ENCODE measurements at regions not wholly inside any gene's neighbourhood (a gene's known extent, or its start where the extent isn't known, plus 50 kb on each side); places are given as distances from the start of the nearest gene placed in this dataset.

DNA sequence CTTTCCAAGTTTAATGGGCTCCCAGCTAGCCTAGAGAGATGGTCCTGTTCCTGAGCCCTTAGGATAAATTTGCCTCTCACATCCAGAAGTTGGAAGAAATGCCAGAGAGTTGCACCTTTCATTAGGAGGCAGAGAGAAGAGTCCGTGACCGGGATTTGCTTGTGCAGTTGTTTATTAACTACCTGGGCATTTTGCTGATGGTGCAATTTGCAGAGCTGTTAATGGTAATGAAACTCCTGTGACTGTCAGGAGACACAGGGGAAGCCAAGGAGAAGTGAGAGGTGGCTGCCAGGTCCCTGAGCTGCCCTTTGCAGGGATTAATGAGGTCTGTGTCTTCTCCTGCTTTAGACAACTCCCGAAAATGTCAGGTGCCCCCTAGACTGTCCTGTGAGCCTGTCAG lies 69.1 kb upstream of the B3GAT1 start:
- no peak for DNase-seq

DNA sequence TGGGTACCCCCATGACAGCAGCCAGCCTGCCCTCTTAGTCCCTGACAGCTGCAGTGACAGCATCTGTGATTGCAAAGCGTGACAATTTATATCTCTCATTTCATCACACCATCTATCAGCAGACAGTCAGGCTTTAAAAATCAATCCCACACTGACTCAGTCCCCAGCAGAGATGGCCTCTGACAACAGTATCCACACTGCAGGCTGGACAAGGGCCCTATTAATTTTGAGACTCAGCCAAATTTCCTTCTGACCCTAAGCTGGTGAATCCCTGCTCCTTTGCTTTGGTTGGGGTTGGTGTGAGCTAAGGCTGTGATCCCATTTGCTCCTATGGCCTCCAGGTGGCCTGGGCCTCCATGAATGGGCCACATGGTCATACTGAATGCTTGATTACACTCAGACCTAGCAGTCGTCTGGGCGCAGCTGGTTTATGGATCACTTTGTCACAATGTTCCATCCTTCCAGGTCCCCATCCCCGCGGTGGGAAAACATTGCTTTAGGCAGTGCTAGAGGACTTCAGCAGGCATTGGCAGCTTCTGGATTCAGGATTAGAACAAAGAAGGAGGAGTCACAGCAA lies 68.2 kb upstream of the B3GAT1 start:
- no peak for DNase-seq

DNA sequence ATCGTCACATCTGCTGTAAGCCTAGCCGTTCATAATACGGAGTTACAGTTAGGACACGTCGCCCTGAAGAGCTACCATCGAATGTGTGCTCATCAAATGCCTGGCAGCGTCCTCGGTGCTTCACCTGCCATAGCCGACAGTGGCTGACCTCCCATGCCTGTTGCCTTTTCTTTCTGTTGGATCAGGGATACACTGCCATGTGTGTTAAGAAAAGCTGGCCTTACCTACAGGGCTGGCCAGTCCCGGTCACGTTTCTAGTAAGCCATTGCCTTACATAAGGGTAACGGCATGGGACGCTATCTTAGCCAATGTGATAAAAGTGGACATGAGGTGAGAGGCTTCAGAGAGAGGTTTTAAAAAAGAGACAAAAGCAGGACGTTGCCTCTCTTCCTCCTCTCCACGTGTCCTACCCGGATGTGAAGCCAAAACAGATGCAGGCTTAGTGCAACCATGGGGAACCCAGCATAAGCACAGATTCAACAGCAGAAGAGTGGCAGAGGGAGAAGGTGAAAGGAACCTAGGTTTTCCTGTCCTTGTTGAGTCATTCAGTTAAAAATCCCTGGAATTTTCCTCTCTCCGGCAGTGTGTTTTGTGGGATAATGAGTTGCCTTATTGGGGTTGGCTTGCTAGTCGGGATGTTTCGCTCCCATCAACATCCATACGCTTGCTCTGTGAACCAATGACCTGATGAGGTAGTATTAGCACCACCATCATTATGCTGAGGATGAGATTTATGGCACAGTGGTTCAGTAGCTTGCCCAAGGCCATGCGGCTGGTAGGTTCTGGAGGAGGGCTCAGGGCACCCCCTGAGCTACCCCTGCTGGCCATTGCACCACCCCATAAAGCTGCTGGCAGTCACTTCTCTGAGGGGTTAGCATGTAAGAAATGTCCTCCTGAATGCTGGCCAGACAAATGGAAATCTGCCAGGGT lies 67.4 kb upstream of the B3GAT1 start:
- DNase-seq = no peak

DNA sequence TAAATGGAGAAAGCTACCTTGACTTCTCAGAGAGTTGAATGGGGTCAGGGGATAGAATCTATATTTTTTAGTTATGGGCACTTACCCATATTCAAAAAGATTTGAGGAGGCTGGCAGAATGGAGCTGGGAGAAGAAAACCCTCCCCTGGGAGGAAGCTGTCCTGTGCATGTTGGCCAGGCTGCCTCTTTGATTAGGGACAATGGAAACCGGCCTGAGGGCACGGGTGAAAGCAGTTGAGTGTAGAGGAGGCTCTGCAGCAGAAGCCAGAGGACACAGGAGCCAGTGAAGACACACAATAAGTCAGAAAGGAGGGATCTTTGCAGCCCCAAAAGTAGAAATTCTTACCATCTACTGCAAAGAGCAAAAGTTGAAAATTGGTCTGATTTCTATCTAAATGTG lies 66.6 kb upstream of the B3GAT1 start:
- no peak for DNase-seq

DNA sequence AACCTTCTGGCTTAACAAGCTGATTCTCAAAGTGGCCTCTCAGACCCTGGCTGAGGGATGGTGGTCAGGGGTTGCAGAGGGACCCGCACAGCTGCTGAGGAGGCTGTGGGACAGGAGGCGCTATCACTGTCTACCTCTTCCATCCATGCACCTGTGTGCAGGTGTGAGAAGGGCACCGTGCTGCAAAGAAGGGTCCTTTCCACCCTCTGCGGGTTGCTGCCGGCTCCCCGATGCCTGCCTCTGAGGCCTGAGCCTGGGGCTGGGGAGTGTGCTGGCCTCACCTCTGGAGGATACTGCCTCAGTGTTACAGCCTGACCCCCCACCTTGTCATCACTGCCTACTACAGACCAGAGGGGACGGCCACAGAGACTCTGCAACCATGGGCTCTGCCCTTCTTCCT lies 66.1 kb upstream of the B3GAT1 start:
- DNase-seq = no peak

DNA sequence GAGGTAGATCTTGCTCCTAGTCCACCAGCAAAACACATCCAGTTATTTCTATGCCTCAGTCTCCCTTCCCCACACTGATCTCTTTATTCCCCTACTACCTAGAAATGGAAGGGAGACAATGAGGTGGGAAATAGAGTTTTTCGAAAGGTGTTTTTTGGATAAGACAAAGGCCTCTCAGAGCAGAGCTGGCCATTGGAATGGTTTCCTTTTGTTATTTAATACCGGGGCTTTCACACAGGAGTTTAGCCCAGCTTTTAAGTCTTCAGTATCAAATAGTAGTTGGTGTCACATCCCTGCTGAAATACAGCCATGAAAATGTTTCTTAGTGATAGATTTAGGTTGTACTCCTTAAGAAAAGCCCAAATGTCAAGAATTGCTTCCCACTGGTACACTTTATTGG lies 65.4 kb upstream of the B3GAT1 start:
- no peak for DNase-seq

DNA sequence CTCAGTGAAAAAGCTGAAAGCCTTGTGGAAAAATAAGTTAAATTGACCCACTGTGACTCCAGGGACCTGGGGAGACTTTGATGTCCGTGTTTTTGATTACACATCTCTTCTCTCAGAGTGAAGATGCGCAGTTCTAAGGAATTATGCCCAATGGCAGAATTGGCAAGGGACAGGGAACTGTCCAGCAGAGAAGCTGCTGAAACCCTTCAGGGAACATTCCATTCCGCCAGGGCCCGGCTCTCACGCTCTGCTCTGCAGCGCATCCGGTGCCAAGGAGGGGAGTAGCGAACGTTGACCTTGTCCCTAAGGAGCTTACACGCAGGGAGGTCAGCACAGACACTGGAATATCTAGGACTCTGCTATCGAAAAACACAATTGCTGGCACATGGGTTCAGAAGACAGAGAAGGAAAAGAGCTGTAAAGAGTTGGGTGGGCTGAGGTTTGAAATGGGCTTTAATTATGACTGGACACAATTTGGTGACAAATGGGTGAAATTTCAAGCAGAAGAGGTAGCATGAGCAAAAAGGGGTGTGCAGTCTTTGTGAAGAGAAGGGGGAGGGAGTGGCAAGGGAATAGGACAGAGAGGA lies 64.5 kb upstream of the B3GAT1 start:
- DNase-seq = no peak

DNA sequence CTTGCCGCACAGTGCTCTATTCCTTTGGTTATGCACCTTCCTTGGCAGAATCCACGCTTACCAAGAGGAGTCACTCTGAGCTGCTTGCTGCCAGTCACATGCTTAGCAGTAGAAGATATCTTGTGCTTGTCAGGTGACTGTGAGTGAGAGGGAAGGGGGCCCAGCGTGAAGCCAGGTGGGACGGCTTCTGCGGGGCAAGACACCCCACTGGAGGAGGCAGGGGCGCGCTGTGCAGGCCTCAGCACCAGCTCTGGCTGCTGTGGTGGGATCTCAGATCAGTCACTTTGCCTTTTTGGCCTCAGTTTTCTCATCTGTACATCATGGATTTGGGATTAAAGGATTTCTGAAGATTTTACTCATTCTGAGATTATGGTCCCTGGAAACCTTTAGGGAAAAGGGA lies 63.9 kb upstream of the B3GAT1 start:
- DNase-seq = no peak

DNA sequence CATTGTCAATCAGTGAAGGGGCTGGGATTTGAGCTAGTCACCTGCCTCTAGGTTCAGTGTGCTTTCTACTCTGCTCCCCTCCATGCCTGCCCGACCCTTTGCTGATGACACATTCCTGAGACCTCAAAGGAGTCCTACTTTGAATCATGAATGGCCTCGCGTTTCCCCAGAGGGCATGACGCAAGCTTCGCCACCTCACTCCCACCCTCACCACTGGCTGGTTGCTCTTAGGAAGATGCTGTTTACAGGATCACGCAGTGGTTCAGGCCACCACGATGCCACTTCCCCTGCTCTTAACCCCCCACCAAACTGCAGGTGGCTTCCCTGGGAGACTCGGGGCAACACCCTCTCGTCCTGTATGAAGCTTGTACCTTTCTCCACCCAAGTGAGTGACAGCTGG lies 62.9 kb upstream of the B3GAT1 start:
- no peak for DNase-seq

DNA sequence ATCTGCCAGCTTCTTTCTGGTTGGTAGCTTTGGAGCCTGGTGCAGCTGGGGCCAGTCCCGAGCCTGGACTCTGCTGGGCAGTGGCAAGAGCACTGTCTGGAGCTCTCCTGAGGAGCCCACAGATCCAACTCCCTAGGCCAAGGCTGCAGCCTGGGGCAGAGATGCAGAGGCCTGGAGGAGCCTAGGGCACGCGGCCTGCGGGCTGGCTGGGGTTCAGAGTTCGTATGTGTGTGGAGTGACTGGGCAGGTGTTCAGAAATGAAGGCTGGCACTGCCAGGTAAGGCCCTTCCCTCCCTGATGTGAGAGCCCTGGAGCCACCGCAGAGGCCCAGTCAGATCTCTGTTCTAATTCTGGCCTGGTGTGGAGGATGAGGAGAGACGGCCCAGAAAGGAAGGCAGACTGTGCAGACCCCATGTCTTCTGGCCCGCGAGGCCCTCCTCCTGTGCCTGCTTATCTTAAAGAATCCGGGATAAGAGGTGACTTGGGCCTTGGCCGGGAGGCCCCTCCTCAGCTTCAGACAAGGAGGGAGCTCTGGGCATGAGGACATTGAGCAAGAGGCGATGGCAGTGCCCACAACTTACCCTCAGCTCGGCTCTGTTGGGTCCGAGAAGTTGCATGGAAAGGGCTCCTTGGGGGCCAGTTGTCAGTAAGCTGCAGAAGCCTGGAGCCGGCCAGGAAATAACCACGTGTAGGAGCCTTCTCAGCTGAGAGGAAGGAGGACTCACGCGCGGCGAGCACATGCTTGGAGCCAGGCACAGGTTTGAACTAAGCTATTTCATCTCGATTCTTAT lies 62.2 kb upstream of the B3GAT1 start:
- no peak for DNase-seq

DNA sequence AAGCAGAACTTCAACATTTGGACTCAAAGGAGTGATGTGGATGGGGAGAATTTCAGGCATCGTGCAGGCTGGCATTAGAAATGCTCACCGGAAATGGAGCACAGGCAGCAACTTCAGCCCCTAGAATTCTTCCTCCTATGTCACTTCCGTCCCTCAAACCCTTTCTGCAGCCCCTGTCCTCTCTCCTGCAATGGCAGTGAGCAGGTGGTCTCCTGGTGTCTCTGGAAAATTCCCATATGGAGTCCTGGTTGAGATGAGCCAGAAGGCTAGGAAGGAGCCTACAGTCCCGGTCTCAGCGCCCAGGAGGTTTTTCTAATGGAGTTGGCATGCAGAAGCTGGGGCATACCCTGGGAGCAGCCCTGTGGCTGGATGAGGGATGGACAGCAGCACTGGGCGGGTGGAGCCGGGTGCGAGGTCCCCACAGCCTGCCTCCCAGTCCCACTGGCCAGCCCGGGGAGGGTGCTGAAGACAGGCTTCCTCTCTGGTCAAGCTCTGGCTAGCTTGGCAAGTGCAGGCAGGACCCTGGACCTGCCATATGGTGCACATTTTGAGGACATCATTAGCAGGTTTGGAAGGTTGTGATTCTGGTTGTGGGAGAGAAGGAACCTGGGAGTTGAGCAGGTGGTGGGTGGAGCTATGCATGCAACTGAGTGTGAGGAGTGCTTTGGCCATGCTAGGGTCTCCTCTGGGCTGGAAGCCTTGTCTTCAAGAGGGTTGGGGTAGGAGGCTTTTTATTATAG lies 59.8 kb upstream of the B3GAT1 start:
- DNase-seq = no peak

DNA sequence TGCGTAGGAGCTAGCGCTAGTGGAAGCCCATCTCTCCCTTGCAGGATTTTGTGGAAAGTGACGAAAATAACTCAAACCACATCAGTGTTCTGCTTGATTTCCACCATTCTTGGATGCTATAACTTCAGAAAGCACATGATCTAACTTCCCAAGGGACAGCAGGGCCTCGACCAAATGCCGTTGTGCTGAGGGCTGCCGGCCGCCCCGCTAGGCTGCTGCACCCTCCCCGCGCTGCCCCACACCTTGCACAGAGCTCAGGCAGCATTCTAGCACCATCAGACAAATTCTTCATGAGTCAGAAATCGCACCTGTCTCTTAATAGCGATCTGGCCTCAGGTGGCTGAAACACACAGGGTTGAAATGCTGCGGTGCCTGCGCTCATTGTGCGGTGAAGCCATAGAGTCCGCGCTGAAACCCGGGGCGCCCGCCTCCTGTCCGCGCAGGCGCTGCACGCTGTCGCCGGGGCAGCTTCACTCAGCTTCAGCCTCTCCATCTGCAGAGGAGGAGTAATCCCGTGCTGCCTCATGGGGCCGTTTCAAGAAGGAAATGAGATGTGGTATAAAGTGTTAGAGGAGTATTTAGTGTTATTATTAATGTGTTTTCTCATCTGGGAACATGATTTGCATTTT lies 59.2 kb upstream of the B3GAT1 start:
- no peak for DNase-seq

DNA sequence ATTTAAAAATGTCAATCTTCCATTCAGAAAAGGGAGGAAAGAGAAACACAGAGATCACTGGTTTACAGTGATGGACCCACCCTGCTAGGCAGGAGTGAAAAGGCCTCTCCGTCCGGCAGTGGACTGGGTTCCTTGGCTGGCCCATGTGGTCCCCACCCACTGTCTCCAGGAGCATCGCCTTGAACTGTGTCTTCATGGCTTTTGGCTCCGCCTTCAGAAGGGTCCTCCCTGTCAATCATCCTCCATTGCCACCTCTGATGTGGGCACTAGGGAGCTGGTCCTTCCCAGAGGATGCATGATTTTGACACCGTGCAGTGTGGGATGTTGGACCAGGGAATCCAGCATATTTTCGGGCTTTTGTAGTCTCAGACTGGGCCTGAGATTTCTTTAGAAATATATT lies 58.2 kb upstream of the B3GAT1 start:
- DNase-seq = no peak

DNA sequence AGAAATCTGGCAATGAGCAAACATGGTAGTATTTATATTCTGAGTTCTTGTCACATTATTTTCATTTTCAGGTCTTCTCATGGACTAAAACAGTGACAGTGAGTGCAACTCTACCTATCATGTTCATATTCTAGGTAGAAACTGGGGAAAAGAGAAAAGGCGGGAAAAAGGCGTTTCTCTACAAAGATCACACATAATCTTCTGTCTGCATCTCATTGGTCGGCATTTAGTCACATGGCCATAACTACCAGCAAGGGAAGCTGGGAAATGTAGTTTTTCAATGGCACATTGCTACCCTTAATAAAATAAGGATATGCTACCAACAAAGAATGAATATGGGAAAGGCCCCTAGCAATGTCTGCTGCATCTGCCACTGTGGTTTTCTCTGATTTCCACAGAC lies 57.6 kb upstream of the B3GAT1 start:
- no peak for DNase-seq

DNA sequence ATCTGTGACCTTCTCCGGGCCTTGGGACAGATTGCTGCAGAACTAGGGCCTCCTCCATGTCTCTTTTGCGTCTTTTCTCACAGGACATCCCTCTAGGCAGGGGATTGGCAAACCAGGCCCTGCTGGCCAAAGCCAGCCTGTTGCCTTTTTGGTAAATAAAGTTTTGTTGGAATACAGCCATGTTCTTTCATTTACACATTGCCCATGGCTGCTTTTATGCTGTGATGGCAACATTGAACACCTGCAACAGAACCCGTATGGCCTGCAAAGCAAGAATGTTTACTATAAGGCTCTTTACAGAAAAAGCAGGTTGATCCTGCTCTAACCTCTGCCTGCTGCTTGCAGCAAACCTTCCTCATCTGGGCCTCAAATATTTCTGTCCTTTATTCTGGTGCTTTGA lies 56.8 kb upstream of the B3GAT1 start:
- no peak for DNase-seq

DNA sequence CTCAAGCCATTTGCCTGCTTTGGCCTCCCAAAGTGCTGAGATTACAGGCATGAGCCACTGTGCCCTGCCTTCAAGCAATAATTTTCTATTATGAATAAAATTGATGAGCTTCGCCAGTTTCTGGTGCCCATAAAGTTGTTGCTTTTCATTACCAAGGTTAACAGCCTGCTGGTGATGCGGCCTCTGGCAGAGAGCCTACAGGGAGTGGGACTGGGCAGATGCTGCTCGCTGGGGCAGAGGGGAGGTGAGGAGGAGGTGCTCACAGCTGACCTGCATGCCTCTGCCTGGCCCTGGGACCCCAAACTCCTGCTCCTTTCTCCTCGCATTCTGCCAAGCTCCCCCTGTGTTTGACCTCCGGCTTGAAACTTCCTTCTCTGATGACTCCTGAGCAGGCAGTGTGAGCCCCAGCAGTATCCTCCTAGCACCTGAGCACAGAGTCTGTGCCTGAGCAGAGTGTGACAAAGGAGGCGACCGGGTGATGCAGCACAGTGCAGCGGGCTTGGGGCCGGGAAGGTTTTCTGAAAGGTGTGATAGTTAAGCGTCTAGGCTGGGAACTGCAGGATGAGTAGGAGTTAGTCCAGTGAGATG lies 56.1 kb upstream of the B3GAT1 start:
- no peak for DNase-seq

DNA sequence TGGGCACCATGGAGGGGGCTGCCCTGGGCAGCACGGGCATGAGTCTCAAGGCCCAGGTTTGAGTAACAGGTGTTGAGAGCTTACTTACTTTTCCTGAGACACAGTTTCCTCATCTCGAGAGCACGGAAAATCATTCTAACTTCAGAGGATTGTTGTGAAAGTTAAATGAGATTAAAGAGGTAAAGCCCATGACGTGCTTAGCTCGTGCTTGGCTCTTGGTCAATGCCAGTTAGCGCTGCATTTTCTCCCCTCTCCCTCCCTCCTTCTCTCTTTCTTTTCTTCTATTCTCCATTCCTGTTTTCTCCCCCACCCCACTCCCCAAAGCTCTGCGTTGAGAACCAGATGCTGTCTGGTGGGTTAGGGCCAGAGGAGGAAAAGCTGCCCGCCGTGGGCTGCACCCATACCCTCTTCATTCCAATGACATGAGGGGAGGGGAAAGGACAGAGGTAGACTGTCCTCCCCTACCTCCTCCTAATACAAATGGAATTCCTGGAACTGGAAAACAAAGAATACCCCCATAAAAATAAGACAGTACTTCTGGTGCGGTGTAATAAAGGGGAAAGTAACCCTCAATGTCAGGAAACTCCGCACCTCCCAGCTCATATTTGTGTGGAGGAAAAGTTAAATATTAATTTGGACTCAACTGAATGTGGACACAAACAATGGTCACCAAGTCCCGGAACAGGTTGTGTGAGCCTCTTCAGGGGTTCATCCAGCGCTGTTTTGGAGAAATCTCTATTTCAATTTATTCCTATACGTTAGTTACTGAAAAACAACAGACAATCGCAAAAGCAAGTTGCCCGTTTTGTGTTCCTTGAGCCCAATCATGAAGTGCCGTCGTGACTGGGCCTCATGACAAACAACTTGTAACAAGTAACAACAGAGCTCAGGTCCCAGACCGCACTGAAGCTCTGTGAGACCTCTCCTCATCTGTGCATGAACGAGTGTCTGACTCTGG lies 54.8 kb upstream of the B3GAT1 start:
- DNase-seq = no peak

DNA sequence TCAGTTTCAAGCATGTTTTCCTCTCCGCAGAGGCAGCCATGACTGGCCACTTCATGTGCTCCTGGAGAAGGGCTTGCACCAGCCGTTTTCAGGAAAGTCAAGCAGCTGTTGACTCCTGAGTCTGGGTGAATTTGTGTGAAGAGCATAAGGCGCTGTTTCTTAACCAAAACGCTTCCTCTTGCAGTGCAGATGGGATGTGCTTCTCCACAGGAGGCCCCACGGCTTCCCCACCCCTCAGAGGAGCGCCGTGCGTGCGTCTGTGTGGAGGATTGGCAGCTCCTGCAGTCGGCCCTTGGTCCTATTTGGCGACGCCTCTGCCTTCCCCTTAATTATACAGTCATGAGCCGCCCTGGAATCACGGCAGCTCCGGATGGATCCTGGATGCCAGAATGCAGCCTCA lies 54.1 kb upstream of the B3GAT1 start:
- DNase-seq = no peak

DNA sequence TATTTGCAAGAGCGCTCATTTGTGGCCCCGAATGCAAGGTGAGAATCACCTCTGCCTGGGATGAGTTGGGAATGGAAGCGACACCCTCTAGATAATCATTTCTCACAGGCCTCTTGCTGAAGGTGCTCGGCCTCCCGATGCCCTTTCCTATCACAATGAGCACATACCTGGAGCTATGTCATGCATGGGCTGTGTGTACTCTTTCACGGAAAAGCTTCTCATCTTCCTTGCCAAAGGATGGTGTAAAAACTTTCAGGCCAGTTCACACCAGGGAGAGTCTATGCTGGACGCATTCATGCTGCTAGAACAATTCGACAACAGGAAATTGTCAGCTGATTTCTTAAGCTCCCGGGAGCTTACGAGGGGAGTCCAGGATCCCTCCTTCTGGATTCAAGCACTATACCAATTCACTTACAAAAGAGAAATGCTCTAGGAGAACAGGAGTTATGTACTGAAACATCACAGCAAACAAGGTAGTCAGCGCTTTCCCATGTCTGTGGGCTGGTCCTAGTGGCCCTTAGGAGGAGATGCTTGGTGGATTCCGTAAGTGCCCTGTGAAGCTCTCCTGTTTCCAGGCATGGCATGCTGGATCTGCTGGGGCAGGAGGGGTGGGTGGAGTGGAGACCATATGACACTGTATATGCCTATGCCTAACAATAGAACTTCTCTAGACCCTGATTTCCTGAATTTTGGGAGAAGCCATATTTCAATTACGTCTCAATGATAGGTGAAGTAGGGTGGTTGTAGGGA lies 53.1 kb upstream of the B3GAT1 start:
- no peak for DNase-seq

DNA sequence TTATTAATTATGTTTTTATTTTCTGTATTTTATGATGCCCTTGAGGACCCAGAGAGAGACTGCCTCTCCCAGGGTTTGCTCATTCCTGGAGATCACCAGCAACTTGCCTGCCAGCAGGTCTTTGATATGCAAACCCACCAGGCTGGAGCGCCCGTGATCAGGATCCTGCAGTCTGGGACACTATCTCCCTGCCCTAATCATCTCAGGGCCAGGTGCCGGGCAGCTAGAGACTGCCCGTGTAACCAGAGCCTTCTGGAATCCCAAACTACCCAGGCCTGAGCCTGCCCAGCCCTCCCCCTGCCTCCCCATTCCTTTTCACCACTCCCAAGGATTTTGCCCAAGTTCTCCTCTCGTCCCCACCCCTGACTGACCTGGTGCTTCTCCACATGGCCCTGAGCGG lies 52.2 kb upstream of the B3GAT1 start:
- no peak for DNase-seq
